ENCODE measurements at regions not wholly inside any gene's neighbourhood (a gene's known extent, or its start where the extent isn't known, plus 50 kb on each side); places are given as distances from the start of the nearest gene placed in this dataset.
"Not testable (repeated sequence)": the region's sequence is repeated elsewhere in the genome, so short reads cannot be mapped to it uniquely, and the experiment has no call there.

- no peak for DNase-seq (ENCODE audit: low spot score)
Measured at GRCh38 chr5:83802686-83803085, 82.0 kb upstream of the HAPLN1 start.

DNA sequence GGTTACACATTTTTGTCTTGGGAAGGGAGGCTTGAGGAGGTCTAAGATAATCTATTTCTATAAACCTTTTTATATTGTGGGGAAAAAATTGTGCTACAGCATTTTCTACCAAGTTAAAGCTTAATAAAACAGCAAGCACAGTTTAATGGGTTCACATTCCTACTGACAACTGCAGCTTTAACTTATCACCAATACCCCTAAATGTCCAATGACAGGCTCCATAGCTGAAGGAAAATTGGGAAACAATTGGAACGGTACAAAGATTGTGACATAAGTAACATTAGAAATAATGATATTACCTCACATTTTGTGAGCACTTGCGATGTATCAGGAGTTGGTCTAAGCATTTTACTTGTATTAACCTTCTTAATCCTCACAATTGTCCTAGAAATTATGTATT, 79.5 kb upstream of the HAPLN1 start:
- no peak for DNase-seq (ENCODE audit: low spot score)

- DNase-seq (ENCODE audit: low spot score): not testable (repeated sequence)
Measured at GRCh38 chr5:83799020-83799419, 78.4 kb upstream of the HAPLN1 start.

- no peak for DNase-seq (ENCODE audit: low spot score)
Measured at GRCh38 chr5:83789371-83789770, 68.7 kb upstream of the HAPLN1 start.

DNA sequence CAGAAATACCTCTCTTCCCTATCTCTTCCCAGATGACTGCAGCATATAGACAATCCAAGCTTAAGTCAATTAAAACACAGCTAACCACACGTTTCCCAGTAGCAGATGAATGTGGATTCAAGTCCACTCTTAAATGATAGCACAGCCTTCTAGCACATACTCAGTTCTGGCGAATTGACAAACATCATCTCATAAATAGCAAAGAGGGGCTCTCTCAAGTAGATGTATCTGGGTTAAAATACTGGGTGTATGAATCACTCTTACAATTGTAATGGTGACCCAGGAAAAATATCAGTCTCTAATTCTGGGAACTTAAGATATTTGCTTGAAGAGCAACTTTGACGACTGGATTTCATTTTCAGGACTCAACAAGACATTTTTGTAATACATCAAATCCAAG, 67.0 kb upstream of the HAPLN1 start:
- DNase-seq (ENCODE audit: low spot score): no peak

- no peak for DNase-seq (ENCODE audit: low spot score)
Measured at GRCh38 chr5:83785176-83785668, 64.6 kb upstream of the HAPLN1 start.

DNA sequence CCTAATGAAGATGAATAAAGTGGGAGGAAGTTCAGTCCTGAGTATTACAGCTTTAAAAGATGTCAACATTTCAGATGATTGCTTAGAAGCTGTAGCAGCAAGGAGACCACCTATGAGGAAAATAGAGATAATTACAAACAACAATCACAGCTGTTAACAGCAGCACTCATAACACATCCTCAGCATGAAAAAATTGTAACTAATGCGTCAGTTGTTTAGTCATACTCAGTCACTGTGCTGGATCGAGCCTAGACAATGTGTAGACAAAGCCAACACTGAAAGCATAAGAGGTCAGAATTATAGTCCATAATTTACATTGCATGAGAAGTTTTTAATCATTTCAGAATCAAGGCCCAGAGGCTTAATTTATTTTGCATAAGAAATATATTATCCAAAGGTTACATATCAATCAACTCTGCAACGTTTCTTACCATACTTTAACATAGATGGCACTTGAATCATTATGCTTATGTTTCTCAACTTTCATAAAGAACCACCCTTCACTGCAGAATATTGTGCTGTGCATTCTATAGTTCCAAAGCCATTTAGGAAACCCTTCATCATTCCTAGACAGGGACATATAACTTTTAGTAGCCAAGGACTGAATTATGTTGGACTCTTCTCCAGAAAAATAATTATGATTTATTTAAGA, 60.2 kb upstream of the HAPLN1 start:
- DNase-seq (ENCODE audit: low spot score): no peak

- no peak for DNase-seq (ENCODE audit: low spot score)
Measured at GRCh38 chr5:83777856-83778255, 57.2 kb upstream of the HAPLN1 start.

- DNase-seq (ENCODE audit: low spot score): no peak
Measured at GRCh38 chr5:83776437-83777031, 55.9 kb upstream of the HAPLN1 start.
